ENCODE measurements at regions not wholly inside any gene's neighbourhood (a gene's known extent, or its start where the extent isn't known, plus 50 kb on each side); places are given as distances from the start of the nearest gene placed in this dataset.

- TF ChIP-seq, protein P1, sequence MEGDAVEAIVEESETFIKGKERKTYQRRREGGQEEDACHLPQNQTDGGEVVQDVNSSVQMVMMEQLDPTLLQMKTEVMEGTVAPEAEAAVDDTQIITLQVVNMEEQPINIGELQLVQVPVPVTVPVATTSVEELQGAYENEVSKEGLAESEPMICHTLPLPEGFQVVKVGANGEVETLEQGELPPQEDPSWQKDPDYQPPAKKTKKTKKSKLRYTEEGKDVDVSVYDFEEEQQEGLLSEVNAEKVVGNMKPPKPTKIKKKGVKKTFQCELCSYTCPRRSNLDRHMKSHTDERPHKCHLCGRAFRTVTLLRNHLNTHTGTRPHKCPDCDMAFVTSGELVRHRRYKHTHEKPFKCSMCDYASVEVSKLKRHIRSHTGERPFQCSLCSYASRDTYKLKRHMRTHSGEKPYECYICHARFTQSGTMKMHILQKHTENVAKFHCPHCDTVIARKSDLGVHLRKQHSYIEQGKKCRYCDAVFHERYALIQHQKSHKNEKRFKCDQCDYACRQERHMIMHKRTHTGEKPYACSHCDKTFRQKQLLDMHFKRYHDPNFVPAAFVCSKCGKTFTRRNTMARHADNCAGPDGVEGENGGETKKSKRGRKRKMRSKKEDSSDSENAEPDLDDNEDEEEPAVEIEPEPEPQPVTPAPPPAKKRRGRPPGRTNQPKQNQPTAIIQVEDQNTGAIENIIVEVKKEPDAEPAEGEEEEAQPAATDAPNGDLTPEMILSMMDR (IDR thresholded peaks at IDR 0.05; ENCODE audit: borderline replicate concordance, extremely low read depth, low read length, poor library complexity, severe bottlenecking) = no peak
- no peak for TF ChIP-seq EZH2 (IDR thresholded peaks at IDR 0.05; ENCODE audit: borderline replicate concordance, low read depth, low read length, severe bottlenecking)
Measured at GRCh38 chrX:40988100-40988499, 97.1 kb upstream of the USP9X start.
